Sigmoid colon (tissue), 3 donors: ENCODE measurements at regions not wholly inside any gene's neighbourhood (a gene's known extent, or its start where the extent isn't known, plus 50 kb on each side); places are given as distances from the start of the nearest gene placed in this dataset.

Experiments used
- CTCF ChIP-seq, 4 experiments: fragments of 450-650 bp in 3 of 4; fragments of 200-600 bp in 1 of 4; IDR thresholded peaks; one replicate each; pipeline ENCODE4 v1.5.1; 2016 to 2019; ENCODE audit warnings: antibody characterized with exemption in 4 of 4, mild to moderate bottlenecking in 3 of 4, moderate library complexity in 2 of 4
- POLR2A ChIP-seq, 2 donors: fragments of 450-650 bp; IDR thresholded peaks; one replicate each; pipeline ENCODE4 v1.6.1; 2016; ENCODE audit warnings: antibody characterized with exemption in 2 of 2, mild to moderate bottlenecking in 2 of 2, moderate library complexity in 2 of 2

- no peak for TF ChIP-seq POLR2A (IDR thresholded peaks at IDR 0.05)
- no peak for TF ChIP-seq CTCF (IDR thresholded peaks at IDR 0.05)
These were observed 72.6 kb upstream of the STXBP5 start for GRCh38 chr6:147131532-147132128.
